Spleen (tissue), 11 donors: ENCODE measurements at regions not wholly inside any gene's neighbourhood (a gene's known extent, or its start where the extent isn't known, plus 50 kb on each side); places are given as distances from the start of the nearest gene placed in this dataset.

ENCODE experiments used
- DNase-seq: peaks from one replicate; pipeline ENCODE4 v3.0.0-alpha.2; 2020
- H3K27ac ChIP-seq, 8 donors: fragments of 200-600 bp; sonication (generic) in 7 of 8; 1 replicate in 4 of 8; 2 replicates in 4 of 8; pipeline versions ENCODE4 v1.5.0 to v1.8.0; 2016 to 2021; ENCODE audit warnings: inconsistent platforms in 4 of 8, mild to moderate bottlenecking in 4 of 8, moderate library complexity in 1 of 8
- H3K27me3 ChIP-seq, 7 donors: fragments of 200-600 bp; sonication (generic) in 6 of 7; replicated peaks in 1 of 7; 1 replicate in 4 of 7; 2 replicates in 3 of 7; pipeline versions ENCODE4 v1.5.0 to v1.8.0; 2016 to 2021; ENCODE audit warnings: inconsistent platforms in 3 of 7, mild to moderate bottlenecking in 1 of 7
- H3K36me3 ChIP-seq, 6 donors: fragments of 200-600 bp; sonication (generic) in 5 of 6; 1 replicate in 4 of 6; 2 replicates in 2 of 6; pipeline versions ENCODE4 v1.5.0 to v1.8.0; 2016 to 2021; ENCODE audit warnings: inconsistent platforms in 2 of 6
- H3K4me1 ChIP-seq, 6 donors: fragments of 200-600 bp; sonication (generic) in 5 of 6; 1 replicate in 3 of 6; 2 replicates in 3 of 6; pipeline versions ENCODE4 v1.5.0 to v1.8.0; 2016 to 2021; ENCODE audit warnings: inconsistent platforms in 3 of 6
- H3K4me3 ChIP-seq, 8 donors: fragments of 200-600 bp; sonication (generic) in 7 of 8; 1 replicate in 4 of 8; 2 replicates in 4 of 8; pipeline versions ENCODE4 v1.5.0 to v1.8.0; 2016 to 2021; ENCODE audit warnings: inconsistent platforms in 4 of 8, mild to moderate bottlenecking in 4 of 8, moderate library complexity in 2 of 8
- H3K9me3 ChIP-seq, 8 donors: fragments of 200-600 bp; sonication (generic) in 7 of 8; 1 replicate in 4 of 8; 2 replicates in 4 of 8; pipeline versions ENCODE4 v1.5.0 to v1.8.0; 2016 to 2021; ENCODE audit warnings: inconsistent platforms in 4 of 8
- CTCF ChIP-seq, 11 experiments: fragments of 200-600 bp in 7 of 11; fragments of 450-650 bp in 4 of 11; sonication (generic) in 4 of 11; IDR thresholded peaks in 8 of 11; conservative IDR thresholded peaks in 3 of 11; 1 replicate in 7 of 11; 2 replicates in 4 of 11; pipeline versions ENCODE4 v1.4.0 to v1.8.0; 2016 to 2021; ENCODE audit warnings: antibody characterized with exemption in 11 of 11, inconsistent platforms in 4 of 11, mild to moderate bottlenecking in 1 of 11
- POLR2A ChIP-seq, 3 donors: fragments of 450-650 bp; IDR thresholded peaks; one replicate each; pipeline ENCODE4 v1.5.1; 2017; ENCODE audit warnings: antibody characterized with exemption in 3 of 3, mild to moderate bottlenecking in 1 of 3
- POLR2AphosphoS5 ChIP-seq, 3 donors: sonication (generic); formaldehyde crosslinking; IDR thresholded peaks; one replicate each; pipeline ENCODE4 v1.5.1; 2017; ENCODE audit warnings: antibody characterized with exemption in 3 of 3
- WGBS, 5 donors: extraction: QIAGEN DNeasy Blood & Tissue Kit in 3 of 5; methylation state at CpG; one replicate each; pipeline versions ENCODE4 v1.1.5 to v1.1.7; 2013 to 2018; 5-methylcytosine and 5-hydroxymethylcytosine counted together
- intact Hi-C: fragments of 100-400 bp; cut with DNase I; formaldehyde crosslinking; loops from one replicate; pipeline ENCODE4 v1.15.0; 2023; ENCODE audit warnings: low total_unique reads
- donor health status: healthy with polysubstance abuse.
- donor health status: DM: no; HTN: no; CAD: no; lungs with moderate emphysema.
- donor health status: DM: no; HTN: no; CAD: no.
- donor health status: Bipolar disorder and iron deficiency.
- donor health status: healthy.
- donor health status: DM: no; HTN: no; CAD: no.
- donor health status: DM: yes; HTN: yes; CAD: no.

- DNase-seq, result no peak
- intact Hi-C loops, result no loop called here
- Histone ChIP-seq H3K27me3 (peaks cover 0 to 5% (median 0%) of the 10 kb centered on the region in 7 donors), H3K4me3 (no peak overlapping the region), H3K27ac (no peak overlapping the region), H3K9me3 (peaks cover 0 to 21% (median 16%) of the 10 kb centered on the region in 8 donors), H3K4me1 (no peaks in the 10 kb centered on the region), H3K36me3 (no peaks in the 10 kb centered on the region)
- 24 to 67% (median 38%) methylated on average over 1 of the region's 1 CpG for WGBS, 5 donors
- TF ChIP-seq POLR2A (IDR thresholded peaks at IDR 0.05), result no peak
- TF ChIP-seq POLR2AphosphoS5 (IDR thresholded peaks at IDR 0.05), result no peak
- TF ChIP-seq CTCF (IDR thresholded peaks at IDR 0.05 in 8 of 11, conservative IDR thresholded peaks at IDR 0.05 in 3 of 11), result no peak
These were observed 412.8 kb downstream of the AJAP1 start for GRCh38 chr1:5067246-5067645.

- no peaks in the 10 kb centered on the region for H3K36me3 ChIP-seq
- intact Hi-C loops, result no loop called here
- no peak overlapping the region for H3K27ac ChIP-seq
- no peak overlapping the region for H3K4me3 ChIP-seq
- no peak for DNase-seq
- H3K9me3 ChIP-seq, result peaks cover 0 to 35% (median 25%) of the 10 kb centered on the region in 8 donors
- H3K27me3 ChIP-seq, result peaks cover 0 to 17% (median 0%) of the 10 kb centered on the region in 7 donors
- no peaks in the 10 kb centered on the region for H3K4me1 ChIP-seq
- TF ChIP-seq CTCF (IDR thresholded peaks at IDR 0.05 in 8 of 11, conservative IDR thresholded peaks at IDR 0.05 in 3 of 11) (no peak), POLR2AphosphoS5 (IDR thresholded peaks at IDR 0.05) (no peak), POLR2A (IDR thresholded peaks at IDR 0.05) (no peak)
- WGBS, 5 donors, result 26 to 44% (median 40%) methylated on average over 3 of the region's 3 CpGs
These were observed 399.3 kb downstream of the AJAP1 start for GRCh38 chr1:5053744-5054143.

GRCh38 chr1:5029136-5029535, 374.7 kb downstream of the AJAP1 start:
- Histone ChIP-seq H3K4me3 (no peak overlapping the region), H3K27ac (no peak overlapping the region), H3K27me3 (no peaks in the 10 kb centered on the region), H3K4me1 (no peaks in the 10 kb centered on the region), H3K9me3 (peaks cover 0 to 5% (median 0%) of the 10 kb centered on the region in 8 donors), H3K36me3 (no peaks in the 10 kb centered on the region)
- WGBS, 5 donors, result 63 to 77% (median 75%) methylated on average over 2 of the region's 2 CpGs
- DNase-seq, result no peak
- intact Hi-C loops, result no loop called here
- TF ChIP-seq CTCF (IDR thresholded peaks at IDR 0.05 in 8 of 11, conservative IDR thresholded peaks at IDR 0.05 in 3 of 11) (no peak), POLR2AphosphoS5 (IDR thresholded peaks at IDR 0.05) (no peak), POLR2A (IDR thresholded peaks at IDR 0.05) (no peak)

- Histone ChIP-seq H3K27me3 (peaks cover 0 to 28% (median 0%) of the 10 kb centered on the region in 7 donors), H3K36me3 (no peaks in the 10 kb centered on the region), H3K9me3 (no peaks in the 10 kb centered on the region), H3K4me1 (no peaks in the 10 kb centered on the region), H3K4me3 (no peak overlapping the region), H3K27ac (no peak overlapping the region)
- no peak for DNase-seq
- TF ChIP-seq POLR2A (IDR thresholded peaks at IDR 0.05), result no peak
- TF ChIP-seq CTCF (IDR thresholded peaks at IDR 0.05 in 8 of 11, conservative IDR thresholded peaks at IDR 0.05 in 3 of 11), result no peak
- no peak for TF ChIP-seq POLR2AphosphoS5 (IDR thresholded peaks at IDR 0.05)
- WGBS, 5 donors, result 63 to 78% (median 69%) methylated on average over 3 of the region's 3 CpGs
- intact Hi-C loops, result no loop called here
These were observed 357.8 kb downstream of the AJAP1 start for GRCh38 chr1:5012249-5012648.
